WTC11 (cell line): ENCODE measurements at regions not wholly inside any gene's neighbourhood (a gene's known extent, or its start where the extent isn't known, plus 50 kb on each side); places are given as distances from the start of the nearest gene placed in this dataset.

ENCODE experiments used
- ATAC-seq: fragments of 200-7000 bp; cut with Tn5 transposase; 2 replicates; pipeline ENCODE4 v1.10.0; 2021; ENCODE audit warnings: mild to moderate bottlenecking, moderate library complexity
- CTCF ChIA-PET: fragments of 300-600 bp; sonication (Branson Sonifier 250); formaldehyde crosslinking; loops from one replicate; lab custom pipeline; 2021; ENCODE audit warnings: antibody characterized with exemption; lab: Charles Lee
- POLR2A ChIA-PET: fragments of 350-600 bp; sonication (Branson Sonifier 250); formaldehyde crosslinking; loops from one replicate; lab custom pipeline; 2021; ENCODE audit warnings: antibody characterized with exemption; lab: Charles Lee
- DNase-seq: peaks from one replicate; pipeline ENCODE4 v3.0.0; 2021; ENCODE audit warnings: low spot score
- H3K27ac Mint-ChIP-seq: 2 replicates; pipeline ENCODE4 v1.8.0; 2021; ENCODE audit warnings: mixed read lengths
- H3K27me3 Mint-ChIP-seq: 2 replicates; pipeline ENCODE4 v1.8.0; 2021; ENCODE audit warnings: low read depth, mild to moderate bottlenecking, moderate library complexity, mixed read lengths
- H3K36me3 Mint-ChIP-seq: 2 replicates; pipeline ENCODE4 v1.8.0; 2021; ENCODE audit warnings: mixed read lengths
- H3K4me1 Mint-ChIP-seq: 2 replicates; pipeline ENCODE4 v1.8.0; 2022; ENCODE audit warnings: mixed read lengths
- H3K4me3 Mint-ChIP-seq: 2 replicates; pipeline ENCODE4 v1.8.0; 2021; ENCODE audit warnings: mild to moderate bottlenecking, moderate library complexity, mixed read lengths
- H3K9me3 Mint-ChIP-seq: 2 replicates; pipeline ENCODE4 v1.8.0; 2021; ENCODE audit warnings: mixed read lengths
- ATF1 ChIP-seq: sonication (generic); formaldehyde crosslinking; IDR thresholded peaks from 2 replicates; pipeline ENCODE4 v1.8.1; 2023; ENCODE audit warnings: mild to moderate bottlenecking, moderate library complexity, missing genetic modification reagents
- CREB1 ChIP-seq: sonication (generic); formaldehyde crosslinking; IDR thresholded peaks from 2 replicates; pipeline ENCODE4 v1.8.0; 2023; ENCODE audit warnings: mild to moderate bottlenecking, missing genetic modification reagents
- JUN ChIP-seq: sonication (generic); formaldehyde crosslinking; IDR thresholded peaks from 2 replicates; pipeline ENCODE4 v1.8.0; 2023; ENCODE audit warnings: mild to moderate bottlenecking, missing genetic modification reagents
- PRRX2 ChIP-seq: fragments of 250-450 bp; sonication (Bioruptor Pico); IDR thresholded peaks from 2 replicates; pipeline ENCODE4 v1.8.0; 2021; ENCODE audit warnings: mild to moderate bottlenecking
- TCF7 ChIP-seq: sonication (generic); formaldehyde crosslinking; IDR thresholded peaks from 2 replicates; pipeline ENCODE4 v1.8.0; 2022; ENCODE audit warnings: mild to moderate bottlenecking, low read depth, missing genetic modification reagents, moderate library complexity
- TEAD4 ChIP-seq: sonication (generic); formaldehyde crosslinking; IDR thresholded peaks from 2 replicates; pipeline ENCODE4 v1.8.0; 2022; ENCODE audit warnings: mild to moderate bottlenecking, missing genetic modification reagents
- TP53 ChIP-seq: sonication (generic); formaldehyde crosslinking; IDR thresholded peaks from 2 replicates; pipeline ENCODE4 v1.8.1; 2023; ENCODE audit warnings: mild to moderate bottlenecking, missing genetic modification reagents
- ZNF263 ChIP-seq: sonication (generic); formaldehyde crosslinking; IDR thresholded peaks from 2 replicates; pipeline ENCODE4 v1.8.1; 2022; ENCODE audit warnings: low read depth, mild to moderate bottlenecking, moderate library complexity, missing genetic modification reagents
- ZNF396 ChIP-seq: fragments of 250-450 bp; sonication (Bioruptor Pico); IDR thresholded peaks from 2 replicates; pipeline ENCODE4 v1.8.0; 2021; ENCODE audit warnings: mild to moderate bottlenecking, moderate library complexity, borderline replicate concordance
- ZNF416 ChIP-seq: fragments of 250-450 bp; sonication (Bioruptor Pico); IDR thresholded peaks from 2 replicates; pipeline ENCODE4 v1.9.0; 2021; ENCODE audit warnings: mild to moderate bottlenecking, inconsistent platforms
- ZNF671 ChIP-seq: fragments of 250-450 bp; sonication (Bioruptor Pico); IDR thresholded peaks from 2 replicates; pipeline ENCODE4 v1.8.0; 2021; ENCODE audit warnings: mild to moderate bottlenecking
- TF ChIP-seq, protein P1 (sequence below): sonication (generic); formaldehyde crosslinking; IDR thresholded peaks from 2 replicates; pipeline ENCODE4 v1.8.0; 2022; ENCODE audit warnings: mild to moderate bottlenecking, missing genetic modification reagents
- TF ChIP-seq, protein P2 (sequence below): sonication (generic); formaldehyde crosslinking; IDR thresholded peaks from 2 replicates; pipeline ENCODE4 v1.8.0; 2022; ENCODE audit warnings: mild to moderate bottlenecking, missing genetic modification reagents
- TF ChIP-seq, protein P3 (sequence below): sonication (generic); formaldehyde crosslinking; IDR thresholded peaks from 2 replicates; pipeline ENCODE4 v1.8.0; 2022; ENCODE audit warnings: mild to moderate bottlenecking, missing genetic modification reagents
- TF ChIP-seq, protein P4 (sequence below): sonication (generic); formaldehyde crosslinking; IDR thresholded peaks from 2 replicates; pipeline ENCODE4 v1.8.0; 2022; ENCODE audit warnings: mild to moderate bottlenecking, missing genetic modification reagents
- TF ChIP-seq, protein P5 (sequence below): sonication (generic); formaldehyde crosslinking; IDR thresholded peaks from 2 replicates; pipeline ENCODE4 v1.8.1; 2022; ENCODE audit warnings: mild to moderate bottlenecking, missing genetic modification reagents, moderate library complexity, borderline replicate concordance
- TF ChIP-seq, protein P6 (sequence below): sonication (generic); formaldehyde crosslinking; IDR thresholded peaks from 2 replicates; pipeline ENCODE4 v1.8.0; 2023; ENCODE audit warnings: missing genetic modification reagents, mild to moderate bottlenecking, borderline replicate concordance

DNA sequence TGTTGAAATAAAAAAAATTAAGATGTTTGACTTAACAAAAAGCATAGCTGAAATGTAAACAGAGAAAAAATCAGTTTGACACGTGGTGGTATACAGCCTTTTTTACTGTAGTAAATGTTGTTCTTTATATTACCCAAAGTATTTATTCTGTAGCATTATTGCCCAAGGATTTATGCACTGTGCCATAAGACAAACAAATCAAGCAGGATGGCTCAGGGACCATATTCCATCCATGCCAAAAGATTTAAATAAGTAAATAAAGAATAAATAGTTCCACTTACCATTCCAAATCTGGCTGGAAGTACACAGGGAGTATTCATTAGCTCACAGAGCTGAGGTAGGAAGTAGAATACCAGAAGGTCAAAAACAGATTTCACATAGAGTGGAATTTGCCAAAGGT is 666.7 kb upstream of the CADM2 start (continued):
- TF ChIP-seq, protein P1, sequence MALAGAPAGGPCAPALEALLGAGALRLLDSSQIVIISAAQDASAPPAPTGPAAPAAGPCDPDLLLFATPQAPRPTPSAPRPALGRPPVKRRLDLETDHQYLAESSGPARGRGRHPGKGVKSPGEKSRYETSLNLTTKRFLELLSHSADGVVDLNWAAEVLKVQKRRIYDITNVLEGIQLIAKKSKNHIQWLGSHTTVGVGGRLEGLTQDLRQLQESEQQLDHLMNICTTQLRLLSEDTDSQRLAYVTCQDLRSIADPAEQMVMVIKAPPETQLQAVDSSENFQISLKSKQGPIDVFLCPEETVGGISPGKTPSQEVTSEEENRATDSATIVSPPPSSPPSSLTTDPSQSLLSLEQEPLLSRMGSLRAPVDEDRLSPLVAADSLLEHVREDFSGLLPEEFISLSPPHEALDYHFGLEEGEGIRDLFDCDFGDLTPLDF (CRISPR knock-in tag), result no peak

DNA sequence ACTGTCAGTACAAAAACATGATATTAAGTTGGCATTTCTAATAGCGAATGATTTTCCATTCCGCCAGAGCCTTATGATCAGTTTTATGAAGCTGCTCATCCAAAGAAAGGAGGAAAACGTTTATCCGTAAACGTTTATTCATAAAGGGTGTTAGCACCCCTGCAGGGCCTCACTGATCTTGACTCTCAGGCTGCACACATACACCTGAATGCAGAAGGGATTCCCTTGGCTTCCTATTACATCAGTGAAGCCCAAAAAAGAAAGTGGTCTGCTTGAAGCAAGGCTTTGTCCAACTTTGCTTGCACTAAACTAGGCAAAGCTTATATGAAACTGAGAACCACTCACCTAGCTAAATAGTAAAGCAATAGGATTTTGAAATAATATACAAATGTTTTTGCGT is 659.5 kb upstream of the CADM2 start:
- TF ChIP-seq, protein P2, sequence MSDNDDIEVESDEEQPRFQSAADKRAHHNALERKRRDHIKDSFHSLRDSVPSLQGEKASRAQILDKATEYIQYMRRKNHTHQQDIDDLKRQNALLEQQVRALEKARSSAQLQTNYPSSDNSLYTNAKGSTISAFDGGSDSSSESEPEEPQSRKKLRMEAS (CRISPR knock-in tag), result no peak
- TF ChIP-seq TEAD4 (CRISPR knock-in tag) (no peak), TCF7 (no peak), TP53 (no peak), PRRX2 (CRISPR knock-in tag) (no peak), ATF1 (CRISPR knock-in tag) (no peak), CREB1 (no peak), ZNF416 (CRISPR knock-in tag) (no peak), ZNF263 (CRISPR knock-in tag) (no peak), JUN (CRISPR knock-in tag) (no peak), ZNF396 (CRISPR knock-in tag) (no peak), ZNF671 (CRISPR knock-in tag) (no peak)
- TF ChIP-seq, protein P3, sequence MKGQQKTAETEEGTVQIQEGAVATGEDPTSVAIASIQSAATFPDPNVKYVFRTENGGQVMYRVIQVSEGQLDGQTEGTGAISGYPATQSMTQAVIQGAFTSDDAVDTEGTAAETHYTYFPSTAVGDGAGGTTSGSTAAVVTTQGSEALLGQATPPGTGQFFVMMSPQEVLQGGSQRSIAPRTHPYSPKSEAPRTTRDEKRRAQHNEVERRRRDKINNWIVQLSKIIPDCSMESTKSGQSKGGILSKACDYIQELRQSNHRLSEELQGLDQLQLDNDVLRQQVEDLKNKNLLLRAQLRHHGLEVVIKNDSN (CRISPR knock-in tag), result no peak
- TF ChIP-seq, protein P4, sequence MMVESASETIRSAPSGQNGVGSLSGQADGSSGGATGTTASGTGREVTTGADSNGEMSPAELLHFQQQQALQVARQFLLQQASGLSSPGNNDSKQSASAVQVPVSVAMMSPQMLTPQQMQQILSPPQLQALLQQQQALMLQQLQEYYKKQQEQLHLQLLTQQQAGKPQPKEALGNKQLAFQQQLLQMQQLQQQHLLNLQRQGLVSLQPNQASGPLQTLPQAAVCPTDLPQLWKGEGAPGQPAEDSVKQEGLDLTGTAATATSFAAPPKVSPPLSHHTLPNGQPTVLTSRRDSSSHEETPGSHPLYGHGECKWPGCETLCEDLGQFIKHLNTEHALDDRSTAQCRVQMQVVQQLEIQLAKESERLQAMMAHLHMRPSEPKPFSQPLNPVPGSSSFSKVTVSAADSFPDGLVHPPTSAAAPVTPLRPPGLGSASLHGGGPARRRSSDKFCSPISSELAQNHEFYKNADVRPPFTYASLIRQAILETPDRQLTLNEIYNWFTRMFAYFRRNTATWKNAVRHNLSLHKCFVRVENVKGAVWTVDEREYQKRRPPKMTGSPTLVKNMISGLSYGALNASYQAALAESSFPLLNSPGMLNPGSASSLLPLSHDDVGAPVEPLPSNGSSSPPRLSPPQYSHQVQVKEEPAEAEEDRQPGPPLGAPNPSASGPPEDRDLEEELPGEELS, result no peak
- TF ChIP-seq, protein P5, sequence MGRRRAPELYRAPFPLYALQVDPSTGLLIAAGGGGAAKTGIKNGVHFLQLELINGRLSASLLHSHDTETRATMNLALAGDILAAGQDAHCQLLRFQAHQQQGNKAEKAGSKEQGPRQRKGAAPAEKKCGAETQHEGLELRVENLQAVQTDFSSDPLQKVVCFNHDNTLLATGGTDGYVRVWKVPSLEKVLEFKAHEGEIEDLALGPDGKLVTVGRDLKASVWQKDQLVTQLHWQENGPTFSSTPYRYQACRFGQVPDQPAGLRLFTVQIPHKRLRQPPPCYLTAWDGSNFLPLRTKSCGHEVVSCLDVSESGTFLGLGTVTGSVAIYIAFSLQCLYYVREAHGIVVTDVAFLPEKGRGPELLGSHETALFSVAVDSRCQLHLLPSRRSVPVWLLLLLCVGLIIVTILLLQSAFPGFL (CRISPR knock-in tag), result no peak
- TF ChIP-seq, protein P6, sequence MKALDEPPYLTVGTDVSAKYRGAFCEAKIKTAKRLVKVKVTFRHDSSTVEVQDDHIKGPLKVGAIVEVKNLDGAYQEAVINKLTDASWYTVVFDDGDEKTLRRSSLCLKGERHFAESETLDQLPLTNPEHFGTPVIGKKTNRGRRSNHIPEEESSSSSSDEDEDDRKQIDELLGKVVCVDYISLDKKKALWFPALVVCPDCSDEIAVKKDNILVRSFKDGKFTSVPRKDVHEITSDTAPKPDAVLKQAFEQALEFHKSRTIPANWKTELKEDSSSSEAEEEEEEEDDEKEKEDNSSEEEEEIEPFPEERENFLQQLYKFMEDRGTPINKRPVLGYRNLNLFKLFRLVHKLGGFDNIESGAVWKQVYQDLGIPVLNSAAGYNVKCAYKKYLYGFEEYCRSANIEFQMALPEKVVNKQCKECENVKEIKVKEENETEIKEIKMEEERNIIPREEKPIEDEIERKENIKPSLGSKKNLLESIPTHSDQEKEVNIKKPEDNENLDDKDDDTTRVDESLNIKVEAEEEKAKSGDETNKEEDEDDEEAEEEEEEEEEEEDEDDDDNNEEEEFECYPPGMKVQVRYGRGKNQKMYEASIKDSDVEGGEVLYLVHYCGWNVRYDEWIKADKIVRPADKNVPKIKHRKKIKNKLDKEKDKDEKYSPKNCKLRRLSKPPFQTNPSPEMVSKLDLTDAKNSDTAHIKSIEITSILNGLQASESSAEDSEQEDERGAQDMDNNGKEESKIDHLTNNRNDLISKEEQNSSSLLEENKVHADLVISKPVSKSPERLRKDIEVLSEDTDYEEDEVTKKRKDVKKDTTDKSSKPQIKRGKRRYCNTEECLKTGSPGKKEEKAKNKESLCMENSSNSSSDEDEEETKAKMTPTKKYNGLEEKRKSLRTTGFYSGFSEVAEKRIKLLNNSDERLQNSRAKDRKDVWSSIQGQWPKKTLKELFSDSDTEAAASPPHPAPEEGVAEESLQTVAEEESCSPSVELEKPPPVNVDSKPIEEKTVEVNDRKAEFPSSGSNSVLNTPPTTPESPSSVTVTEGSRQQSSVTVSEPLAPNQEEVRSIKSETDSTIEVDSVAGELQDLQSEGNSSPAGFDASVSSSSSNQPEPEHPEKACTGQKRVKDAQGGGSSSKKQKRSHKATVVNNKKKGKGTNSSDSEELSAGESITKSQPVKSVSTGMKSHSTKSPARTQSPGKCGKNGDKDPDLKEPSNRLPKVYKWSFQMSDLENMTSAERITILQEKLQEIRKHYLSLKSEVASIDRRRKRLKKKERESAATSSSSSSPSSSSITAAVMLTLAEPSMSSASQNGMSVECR (CRISPR knock-in tag), result no peak
- no peak overlapping the region for H3K27ac Mint-ChIP-seq
- no peaks in the 10 kb centered on the region for H3K36me3 Mint-ChIP-seq
- H3K9me3 Mint-ChIP-seq, result no peaks in the 10 kb centered on the region
- CTCF ChIA-PET, result no interaction called here
- DNase-seq, result no peak
- H3K4me3 Mint-ChIP-seq, result no peak overlapping the region
- H3K27me3 Mint-ChIP-seq, result no peaks in the 10 kb centered on the region
- peak; percentile 44; the same call in 1 of the 2 replicates for ATAC-seq
- no peaks in the 10 kb centered on the region for H3K4me1 Mint-ChIP-seq
- POLR2A ChIA-PET, result no interaction called here
